C4-2B (cell line): ENCODE measurements at regions not wholly inside any gene's neighbourhood (a gene's known extent, or its start where the extent isn't known, plus 50 kb on each side); places are given as distances from the start of the nearest gene placed in this dataset.

Source experiments
- ZFX ChIP-seq: fragments of 450-650 bp; IDR thresholded peaks from 2 replicates; pipeline ENCODE4 v1.6.1; 2017
- TF ChIP-seq, protein P1 (sequence below): fragments of 450-650 bp; conservative IDR thresholded peaks from 2 replicates; pipeline ENCODE4 v1.5.1; 2017; ENCODE audit warnings: mild to moderate bottlenecking

GRCh38 chr6:76481101-76481500, 408.6 kb upstream of the IMPG1 start:
- TF ChIP-seq, protein P1, sequence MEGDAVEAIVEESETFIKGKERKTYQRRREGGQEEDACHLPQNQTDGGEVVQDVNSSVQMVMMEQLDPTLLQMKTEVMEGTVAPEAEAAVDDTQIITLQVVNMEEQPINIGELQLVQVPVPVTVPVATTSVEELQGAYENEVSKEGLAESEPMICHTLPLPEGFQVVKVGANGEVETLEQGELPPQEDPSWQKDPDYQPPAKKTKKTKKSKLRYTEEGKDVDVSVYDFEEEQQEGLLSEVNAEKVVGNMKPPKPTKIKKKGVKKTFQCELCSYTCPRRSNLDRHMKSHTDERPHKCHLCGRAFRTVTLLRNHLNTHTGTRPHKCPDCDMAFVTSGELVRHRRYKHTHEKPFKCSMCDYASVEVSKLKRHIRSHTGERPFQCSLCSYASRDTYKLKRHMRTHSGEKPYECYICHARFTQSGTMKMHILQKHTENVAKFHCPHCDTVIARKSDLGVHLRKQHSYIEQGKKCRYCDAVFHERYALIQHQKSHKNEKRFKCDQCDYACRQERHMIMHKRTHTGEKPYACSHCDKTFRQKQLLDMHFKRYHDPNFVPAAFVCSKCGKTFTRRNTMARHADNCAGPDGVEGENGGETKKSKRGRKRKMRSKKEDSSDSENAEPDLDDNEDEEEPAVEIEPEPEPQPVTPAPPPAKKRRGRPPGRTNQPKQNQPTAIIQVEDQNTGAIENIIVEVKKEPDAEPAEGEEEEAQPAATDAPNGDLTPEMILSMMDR: no peak
- TF ChIP-seq ZFX: no peak
